ENCODE measurements at regions not wholly inside any gene's neighbourhood (a gene's known extent, or its start where the extent isn't known, plus 50 kb on each side); places are given as distances from the start of the nearest gene placed in this dataset.
A peak's percentile ranks its signal among the peaks of the same experiment; 100 is the strongest.

DNA sequence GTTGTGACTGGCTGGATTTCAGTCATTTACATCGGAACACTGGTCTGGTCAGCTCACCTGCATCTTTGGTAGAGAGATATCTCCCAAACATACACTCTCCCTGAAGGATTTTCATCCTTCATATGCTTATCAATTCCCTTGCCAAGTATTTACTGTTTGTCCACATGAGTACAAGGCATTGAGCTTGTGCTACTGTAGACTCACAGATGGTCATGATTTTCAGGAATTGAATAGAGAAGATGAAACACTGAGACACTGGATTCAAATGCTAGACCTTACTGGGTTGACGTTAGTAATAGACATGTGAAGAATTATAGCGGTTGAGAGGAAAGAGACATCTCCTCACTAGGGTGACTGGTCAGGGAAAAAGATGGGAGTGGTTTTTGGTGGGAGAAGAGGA, 62.9 kb upstream of the ABL1 start:
- no peaks in the 10 kb centered on the region for H3K9me3 ChIP-seq
- H3K4me1 ChIP-seq (ENCODE audit: insufficient read depth): peaks cover 1% of the 10 kb centered on the region
- no peaks in the 10 kb centered on the region for H3K36me3 ChIP-seq
- no peak overlapping the region for H3K4me3 ChIP-seq
- DNase-seq: no peak
- intact Hi-C loops (cut with DNase I): loop anchor here in 2 of 4 donors (5.0 kb wide), 1 partner anchor 90 kb away; no protein-coding TSS in a partner anchor
- TF ChIP-seq POLR2A (IDR thresholded peaks at IDR 0.05): no peak
- TF ChIP-seq EP300 (IDR thresholded peaks at IDR 0.05): no peak
- TF ChIP-seq, protein P1, sequence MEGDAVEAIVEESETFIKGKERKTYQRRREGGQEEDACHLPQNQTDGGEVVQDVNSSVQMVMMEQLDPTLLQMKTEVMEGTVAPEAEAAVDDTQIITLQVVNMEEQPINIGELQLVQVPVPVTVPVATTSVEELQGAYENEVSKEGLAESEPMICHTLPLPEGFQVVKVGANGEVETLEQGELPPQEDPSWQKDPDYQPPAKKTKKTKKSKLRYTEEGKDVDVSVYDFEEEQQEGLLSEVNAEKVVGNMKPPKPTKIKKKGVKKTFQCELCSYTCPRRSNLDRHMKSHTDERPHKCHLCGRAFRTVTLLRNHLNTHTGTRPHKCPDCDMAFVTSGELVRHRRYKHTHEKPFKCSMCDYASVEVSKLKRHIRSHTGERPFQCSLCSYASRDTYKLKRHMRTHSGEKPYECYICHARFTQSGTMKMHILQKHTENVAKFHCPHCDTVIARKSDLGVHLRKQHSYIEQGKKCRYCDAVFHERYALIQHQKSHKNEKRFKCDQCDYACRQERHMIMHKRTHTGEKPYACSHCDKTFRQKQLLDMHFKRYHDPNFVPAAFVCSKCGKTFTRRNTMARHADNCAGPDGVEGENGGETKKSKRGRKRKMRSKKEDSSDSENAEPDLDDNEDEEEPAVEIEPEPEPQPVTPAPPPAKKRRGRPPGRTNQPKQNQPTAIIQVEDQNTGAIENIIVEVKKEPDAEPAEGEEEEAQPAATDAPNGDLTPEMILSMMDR (IDR thresholded peaks at IDR 0.05): no peak
- no peak overlapping the region for H3K27ac ChIP-seq
- 79 to 93% (median 79%) methylated on average over 3 of the region's 3 CpGs for WGBS, 3 donors
- H3K27me3 ChIP-seq: no peaks in the 10 kb centered on the region

DNA sequence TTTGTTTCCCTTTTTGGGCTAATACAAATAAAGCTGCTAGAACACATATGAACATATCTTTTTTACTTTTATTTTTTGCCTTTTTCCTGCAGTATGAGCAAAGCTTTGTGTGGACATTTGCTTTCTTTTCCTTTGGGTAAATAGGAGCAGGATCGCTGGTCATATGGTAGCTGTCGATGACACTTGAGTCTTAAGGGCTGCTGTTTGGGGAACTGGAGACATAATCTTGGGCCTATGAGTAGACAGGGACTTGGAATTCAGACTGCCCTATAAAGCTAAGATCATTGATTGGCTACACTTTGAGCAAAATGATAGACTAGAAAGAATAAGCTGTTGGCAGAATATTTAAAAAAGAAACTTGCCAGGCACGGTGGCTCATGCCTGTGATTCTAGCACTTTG, 60.9 kb upstream of the ABL1 start:
- no peak for DNase-seq
- intact Hi-C loops (cut with DNase I): loop anchor here in 2 of 4 donors (5.0 kb wide), 1 partner anchor 88 kb away; no protein-coding TSS in a partner anchor
- Histone ChIP-seq H3K36me3 (no peaks in the 10 kb centered on the region), H3K9me3 (no peaks in the 10 kb centered on the region), H3K27me3 (no peaks in the 10 kb centered on the region), H3K4me1 (ENCODE audit: insufficient read depth) (peaks cover 4% of the 10 kb centered on the region), H3K4me3 (no peak overlapping the region), H3K27ac (no peak overlapping the region)
- WGBS, 3 donors: 81 to 87% (median 86%) methylated on average over 3 of the region's 3 CpGs
- no peak for TF ChIP-seq POLR2A (IDR thresholded peaks at IDR 0.05)

DNA sequence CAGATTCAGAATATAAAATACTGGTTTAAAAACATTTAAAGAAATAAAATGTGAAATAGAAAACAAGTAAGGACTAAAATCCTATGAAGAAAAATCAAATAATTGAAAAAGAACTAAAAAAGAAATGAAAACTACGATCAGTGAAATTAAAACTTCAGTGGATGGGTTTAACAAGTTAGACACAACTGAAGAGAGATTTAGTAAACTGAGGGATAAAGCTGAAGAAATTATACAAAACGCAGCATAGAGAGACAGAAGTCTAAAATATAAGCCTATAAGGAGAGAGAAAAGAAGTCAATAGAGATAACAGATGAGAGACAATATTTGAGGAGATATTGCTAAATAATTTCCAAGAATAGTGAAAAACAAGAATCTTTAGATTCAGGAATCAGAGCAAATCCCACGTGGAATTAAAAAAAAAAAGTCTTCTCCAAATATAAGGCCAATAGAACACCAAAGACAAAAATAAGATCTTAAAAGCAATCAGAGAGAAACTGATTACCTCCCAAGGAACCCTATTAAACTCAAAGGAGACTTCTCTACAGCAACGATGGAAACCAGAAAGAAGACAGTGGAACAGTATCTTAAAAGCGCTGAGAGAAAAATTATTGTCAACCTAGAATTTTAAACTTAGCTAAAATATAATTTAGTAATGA, 59.6 kb upstream of the ABL1 start:
- no peaks in the 10 kb centered on the region for H3K27me3 ChIP-seq
- H3K4me3 ChIP-seq: no peak overlapping the region
- 93 to 97% (median 95%) methylated on average over 5 of the region's 5 CpGs for WGBS, 3 donors
- no peak for DNase-seq
- no peaks in the 10 kb centered on the region for H3K36me3 ChIP-seq
- no peak overlapping the region for H3K27ac ChIP-seq
- peaks cover 7% of the 10 kb centered on the region for H3K4me1 ChIP-seq (ENCODE audit: insufficient read depth)
- no peaks in the 10 kb centered on the region for H3K9me3 ChIP-seq
- no peak for TF ChIP-seq POLR2A (IDR thresholded peaks at IDR 0.05)
- no peak for TF ChIP-seq EP300 (IDR thresholded peaks at IDR 0.05)
- TF ChIP-seq, protein P1 (IDR thresholded peaks at IDR 0.05): no peak
- intact Hi-C loops (cut with DNase I): no loop called here

DNA sequence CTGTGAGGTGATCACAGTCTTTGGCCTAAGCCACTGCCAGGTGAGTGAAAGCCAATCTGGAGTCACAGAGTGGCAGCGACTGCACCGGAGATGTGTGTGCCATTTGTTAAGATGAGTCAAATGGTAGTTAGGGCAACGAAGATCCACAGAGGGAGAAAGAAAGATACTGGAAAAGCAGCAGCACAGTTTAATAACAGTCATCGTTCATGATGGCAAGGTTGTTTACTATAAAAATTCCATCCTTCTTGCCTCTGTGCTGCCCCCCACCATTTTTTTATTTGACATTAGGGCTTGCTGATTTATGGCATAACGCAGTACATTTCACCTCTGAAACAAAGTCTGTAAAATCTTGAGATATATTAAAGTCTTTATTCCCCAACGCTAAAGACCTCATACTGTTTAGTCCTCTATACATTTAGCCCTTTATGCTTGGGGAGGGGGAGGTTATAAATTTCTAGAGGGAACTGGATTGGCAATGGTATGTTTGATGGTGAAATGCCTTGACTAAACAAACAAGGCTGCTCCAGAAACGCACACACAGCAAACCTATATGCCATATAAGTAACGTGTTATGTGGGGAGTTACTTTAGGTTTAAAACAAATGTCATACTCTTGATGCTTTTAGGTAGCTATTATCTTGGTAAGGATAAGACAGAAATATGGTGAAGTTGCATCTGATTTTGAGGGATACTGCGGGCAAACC, 55.8 kb upstream of the ABL1 start:
- DNase-seq: no peak
- intact Hi-C loops (cut with DNase I): no loop called here

More for the DNA sequence above, 55.8 kb upstream of the ABL1 start:
- TF ChIP-seq, protein P1 (IDR thresholded peaks at IDR 0.05): no peak
- TF ChIP-seq POLR2A (IDR thresholded peaks at IDR 0.05): no peak
- no peak for TF ChIP-seq EP300 (IDR thresholded peaks at IDR 0.05)
- 62 to 67% (median 65%) methylated on average over 9 of the region's 9 CpGs for WGBS, 3 donors
- Histone ChIP-seq H3K9me3 (no peaks in the 10 kb centered on the region), H3K27me3 (no peaks in the 10 kb centered on the region), H3K4me1 (ENCODE audit: insufficient read depth) (peaks cover 11% of the 10 kb centered on the region), H3K36me3 (no peaks in the 10 kb centered on the region), H3K4me3 (no peak overlapping the region), H3K27ac (peak overlapping the region; percentile 72 to 96)
